ENCODE measurements at regions not wholly inside any gene's neighbourhood (a gene's known extent, or its start where the extent isn't known, plus 50 kb on each side); places are given as distances from the start of the nearest gene placed in this dataset.

GRCh38 chr5:68547056-68547455 is 331.5 kb downstream of the PIK3R1 start:
- Histone ChIP-seq H3K4me3 (ENCODE audit: low read length in 2 of 2) (no peak overlapping the region), H3K9me3 (ENCODE audit: control insufficient read depth in 1 of 2, low read length in 2 of 2) (no peaks in the 10 kb centered on the region), H3K4me1 (ENCODE audit: insufficient read depth, low read length) (no peaks in the 10 kb centered on the region), H3K27ac (ENCODE audit: low read depth, low read length) (no peak overlapping the region), H3K36me3 (ENCODE audit: insufficient read depth, low read length) (no peaks in the 10 kb centered on the region), H3K27me3 (ENCODE audit: insufficient read depth, low read length) (no peaks in the 10 kb centered on the region)
- ChIA-PET POLR2A (ENCODE audit: partially characterized antibody) (no interaction called here), CTCF (ENCODE audit: partially characterized antibody) (no interaction called here)
- Mint-ChIP-seq H3K27ac (no peak overlapping the region), H3K36me3 (no peaks in the 10 kb centered on the region), H3K4me3 (no peak overlapping the region), H3K4me1 (peaks cover 0 to 1% (median 0%) of the 10 kb centered on the region in 4 donors), H3K9me3 (no peaks in the 10 kb centered on the region), H3K27me3 (no peaks in the 10 kb centered on the region)
- intact Hi-C loops (cut with micrococcal nuclease): no loop called here
- DNase-seq: no peak

- Histone ChIP-seq H3K9me3 (ENCODE audit: control insufficient read depth in 1 of 2, low read length in 2 of 2) (no peaks in the 10 kb centered on the region), H3K4me1 (ENCODE audit: insufficient read depth, low read length) (no peaks in the 10 kb centered on the region), H3K36me3 (ENCODE audit: insufficient read depth, low read length) (no peaks in the 10 kb centered on the region), H3K4me3 (ENCODE audit: low read length in 2 of 2) (no peak overlapping the region), H3K27ac (ENCODE audit: low read depth, low read length) (no peak overlapping the region), H3K27me3 (ENCODE audit: insufficient read depth, low read length) (no peaks in the 10 kb centered on the region)
- no peaks in the 10 kb centered on the region for H3K27me3 Mint-ChIP-seq
- DNase-seq: no peak
- intact Hi-C loops (cut with micrococcal nuclease): no loop called here
- H3K4me3 Mint-ChIP-seq: no peak overlapping the region
- no peaks in the 10 kb centered on the region for H3K9me3 Mint-ChIP-seq
- CTCF ChIA-PET (ENCODE audit: partially characterized antibody): no interaction called here
- POLR2A ChIA-PET (ENCODE audit: partially characterized antibody): no interaction called here
- no peaks in the 10 kb centered on the region for H3K36me3 Mint-ChIP-seq
- H3K27ac Mint-ChIP-seq: no peak overlapping the region
- peaks cover 0 to 1% (median 0%) of the 10 kb centered on the region in 4 donors for H3K4me1 Mint-ChIP-seq
Observed at GRCh38 chr5:68547622-68548021, 332.1 kb downstream of the PIK3R1 start.

- DNase-seq: no peak
- no peaks in the 10 kb centered on the region for H3K27me3 ChIP-seq (ENCODE audit: insufficient read depth, low read length)
- no peaks in the 10 kb centered on the region for H3K4me1 ChIP-seq (ENCODE audit: insufficient read depth, low read length)
- no peak overlapping the region for H3K4me3 Mint-ChIP-seq
- H3K4me1 Mint-ChIP-seq: no peaks in the 10 kb centered on the region
- intact Hi-C loops (cut with micrococcal nuclease): no loop called here
- CTCF ChIA-PET (ENCODE audit: partially characterized antibody): no interaction called here
- no peaks in the 10 kb centered on the region for H3K27me3 Mint-ChIP-seq
- POLR2A ChIA-PET (ENCODE audit: partially characterized antibody): no interaction called here
- H3K36me3 Mint-ChIP-seq: no peaks in the 10 kb centered on the region
- H3K27ac ChIP-seq (ENCODE audit: low read depth, low read length): no peak overlapping the region
- H3K9me3 ChIP-seq (ENCODE audit: control insufficient read depth in 1 of 2, low read length in 2 of 2): no peaks in the 10 kb centered on the region
- H3K27ac Mint-ChIP-seq: no peak overlapping the region
- no peaks in the 10 kb centered on the region for H3K9me3 Mint-ChIP-seq
- no peaks in the 10 kb centered on the region for H3K36me3 ChIP-seq (ENCODE audit: insufficient read depth, low read length)
- H3K4me3 ChIP-seq (ENCODE audit: low read length in 2 of 2): no peak overlapping the region
Observed at GRCh38 chr5:68548959-68549676, 333.6 kb downstream of the PIK3R1 start.

- intact Hi-C loops (cut with micrococcal nuclease): no loop called here
- no peaks in the 10 kb centered on the region for H3K27me3 Mint-ChIP-seq
- DNase-seq: no peak
- POLR2A ChIA-PET (ENCODE audit: partially characterized antibody): no interaction called here
- H3K9me3 ChIP-seq (ENCODE audit: control insufficient read depth in 1 of 2, low read length in 2 of 2): no peaks in the 10 kb centered on the region
- H3K27me3 ChIP-seq (ENCODE audit: insufficient read depth, low read length): no peaks in the 10 kb centered on the region
- no peaks in the 10 kb centered on the region for H3K4me1 Mint-ChIP-seq
- H3K4me1 ChIP-seq (ENCODE audit: insufficient read depth, low read length): no peaks in the 10 kb centered on the region
- no peak overlapping the region for H3K4me3 Mint-ChIP-seq
- H3K36me3 ChIP-seq (ENCODE audit: insufficient read depth, low read length): no peaks in the 10 kb centered on the region
- no peak overlapping the region for H3K4me3 ChIP-seq (ENCODE audit: low read length in 2 of 2)
- H3K36me3 Mint-ChIP-seq: no peaks in the 10 kb centered on the region
- H3K27ac ChIP-seq (ENCODE audit: low read depth, low read length): no peak overlapping the region
- peak overlapping the region in 1 of 7 donors; percentile 4 for H3K27ac Mint-ChIP-seq
- CTCF ChIA-PET (ENCODE audit: partially characterized antibody): no interaction called here
- H3K9me3 Mint-ChIP-seq: no peaks in the 10 kb centered on the region
Observed at GRCh38 chr5:68550015-68550414, 334.5 kb downstream of the PIK3R1 start.

- ChIA-PET CTCF (ENCODE audit: partially characterized antibody) (no interaction called here), POLR2A (ENCODE audit: partially characterized antibody) (no interaction called here)
- H3K9me3 Mint-ChIP-seq: no peaks in the 10 kb centered on the region
Observed at GRCh38 chr5:68551436-68551835, 335.9 kb downstream of the PIK3R1 start.

GRCh38 chr5:68554571-68555279 is 339.2 kb downstream of the PIK3R1 start:
- no peaks in the 10 kb centered on the region for H3K27me3 Mint-ChIP-seq
- no peak for DNase-seq
- CTCF ChIA-PET (ENCODE audit: partially characterized antibody): no interaction called here
- H3K9me3 ChIP-seq (ENCODE audit: control insufficient read depth in 1 of 2, low read length in 2 of 2): no peaks in the 10 kb centered on the region
- H3K4me1 Mint-ChIP-seq: no peaks in the 10 kb centered on the region
- H3K9me3 Mint-ChIP-seq: no peaks in the 10 kb centered on the region
- H3K36me3 Mint-ChIP-seq: no peaks in the 10 kb centered on the region
- no peaks in the 10 kb centered on the region for H3K36me3 ChIP-seq (ENCODE audit: insufficient read depth, low read length)
- H3K4me3 ChIP-seq (ENCODE audit: low read length in 2 of 2): no peak overlapping the region
- intact Hi-C loops (cut with micrococcal nuclease): no loop called here
- no peak overlapping the region for H3K4me3 Mint-ChIP-seq
- POLR2A ChIA-PET (ENCODE audit: partially characterized antibody): no interaction called here
- H3K27me3 ChIP-seq (ENCODE audit: insufficient read depth, low read length): no peaks in the 10 kb centered on the region
- H3K27ac ChIP-seq (ENCODE audit: low read depth, low read length): no peak overlapping the region
- no peak overlapping the region for H3K27ac Mint-ChIP-seq
- no peaks in the 10 kb centered on the region for H3K4me1 ChIP-seq (ENCODE audit: insufficient read depth, low read length)

More at GRCh38 chr5:68551436-68551835, 335.9 kb downstream of the PIK3R1 start:
- Mint-ChIP-seq H3K36me3 (no peaks in the 10 kb centered on the region), H3K4me3 (no peak overlapping the region), H3K4me1 (no peaks in the 10 kb centered on the region), H3K27ac (no peak overlapping the region), H3K27me3 (no peaks in the 10 kb centered on the region)
- no peak for DNase-seq
- Histone ChIP-seq H3K27me3 (ENCODE audit: insufficient read depth, low read length) (no peaks in the 10 kb centered on the region), H3K27ac (ENCODE audit: low read depth, low read length) (no peak overlapping the region), H3K9me3 (ENCODE audit: control insufficient read depth in 1 of 2, low read length in 2 of 2) (no peaks in the 10 kb centered on the region), H3K36me3 (ENCODE audit: insufficient read depth, low read length) (no peaks in the 10 kb centered on the region), H3K4me3 (ENCODE audit: low read length in 2 of 2) (no peak overlapping the region), H3K4me1 (ENCODE audit: insufficient read depth, low read length) (no peaks in the 10 kb centered on the region)
- intact Hi-C loops (cut with micrococcal nuclease): no loop called here

GRCh38 chr5:68555907-68556681 is 340.5 kb downstream of the PIK3R1 start:
- Mint-ChIP-seq H3K36me3 (no peaks in the 10 kb centered on the region), H3K27ac (no peak overlapping the region), H3K27me3 (peaks cover 0 to 2% of the 10 kb centered on the region in 2 donors), H3K4me1 (no peaks in the 10 kb centered on the region), H3K9me3 (no peaks in the 10 kb centered on the region), H3K4me3 (no peak overlapping the region)
- no peaks in the 10 kb centered on the region for H3K9me3 ChIP-seq (ENCODE audit: control insufficient read depth in 1 of 2, low read length in 2 of 2)
- ChIA-PET CTCF (ENCODE audit: partially characterized antibody) (no interaction called here), POLR2A (ENCODE audit: partially characterized antibody) (no interaction called here)
- intact Hi-C loops (cut with micrococcal nuclease): no loop called here
- no peak for DNase-seq
- H3K27me3 ChIP-seq (ENCODE audit: insufficient read depth, low read length): no peaks in the 10 kb centered on the region
- H3K4me1 ChIP-seq (ENCODE audit: insufficient read depth, low read length): no peaks in the 10 kb centered on the region
- H3K36me3 ChIP-seq (ENCODE audit: insufficient read depth, low read length): no peaks in the 10 kb centered on the region
- no peak overlapping the region for H3K27ac ChIP-seq (ENCODE audit: low read depth, low read length)
- no peak overlapping the region for H3K4me3 ChIP-seq (ENCODE audit: low read length in 2 of 2)

Measured in CD4-positive, alpha-beta memory T cell (primary cell).